GM20000 (cell line): ENCODE measurements at regions not wholly inside any gene's neighbourhood (a gene's known extent, or its start where the extent isn't known, plus 50 kb on each side); places are given as distances from the start of the nearest gene placed in this dataset.
A peak's percentile ranks its signal among the peaks of the same experiment; 100 is the strongest.

ENCODE experiments used
- DNase-seq: peaks from one replicate; pipeline ENCODE4 v3.0.0; 2012; ENCODE audit warnings: low spot score
- TF ChIP-seq, protein P1 (sequence below): IDR thresholded peaks from 2 replicates; pipeline ENCODE4 v1.5.1; 2012; ENCODE audit warnings: mild to moderate bottlenecking, control low read depth; ENCODE audit errors: extremely low read depth, missing control alignments

DNA sequence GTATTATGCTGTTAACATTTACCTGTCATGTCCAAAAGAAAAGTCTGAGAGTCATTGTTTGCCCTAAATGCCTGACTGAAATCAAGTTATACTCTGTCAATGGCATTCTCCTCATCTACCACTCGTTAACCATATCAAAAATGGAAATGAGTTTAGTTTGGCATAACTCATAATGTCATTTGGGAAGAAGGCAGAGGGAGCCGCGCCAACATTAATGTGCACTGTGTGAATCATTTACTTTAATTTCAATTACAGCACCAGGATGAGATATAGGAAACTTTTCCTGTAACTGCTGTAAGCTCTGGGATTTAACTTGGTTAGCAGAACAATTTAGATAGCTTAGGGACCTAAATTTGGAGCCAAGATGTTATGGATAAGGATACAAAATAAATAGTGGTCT is 871.2 kb upstream of the POU3F3 start:
- TF ChIP-seq, protein P1, sequence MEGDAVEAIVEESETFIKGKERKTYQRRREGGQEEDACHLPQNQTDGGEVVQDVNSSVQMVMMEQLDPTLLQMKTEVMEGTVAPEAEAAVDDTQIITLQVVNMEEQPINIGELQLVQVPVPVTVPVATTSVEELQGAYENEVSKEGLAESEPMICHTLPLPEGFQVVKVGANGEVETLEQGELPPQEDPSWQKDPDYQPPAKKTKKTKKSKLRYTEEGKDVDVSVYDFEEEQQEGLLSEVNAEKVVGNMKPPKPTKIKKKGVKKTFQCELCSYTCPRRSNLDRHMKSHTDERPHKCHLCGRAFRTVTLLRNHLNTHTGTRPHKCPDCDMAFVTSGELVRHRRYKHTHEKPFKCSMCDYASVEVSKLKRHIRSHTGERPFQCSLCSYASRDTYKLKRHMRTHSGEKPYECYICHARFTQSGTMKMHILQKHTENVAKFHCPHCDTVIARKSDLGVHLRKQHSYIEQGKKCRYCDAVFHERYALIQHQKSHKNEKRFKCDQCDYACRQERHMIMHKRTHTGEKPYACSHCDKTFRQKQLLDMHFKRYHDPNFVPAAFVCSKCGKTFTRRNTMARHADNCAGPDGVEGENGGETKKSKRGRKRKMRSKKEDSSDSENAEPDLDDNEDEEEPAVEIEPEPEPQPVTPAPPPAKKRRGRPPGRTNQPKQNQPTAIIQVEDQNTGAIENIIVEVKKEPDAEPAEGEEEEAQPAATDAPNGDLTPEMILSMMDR, result no peak
- DNase-seq, result no peak

DNA sequence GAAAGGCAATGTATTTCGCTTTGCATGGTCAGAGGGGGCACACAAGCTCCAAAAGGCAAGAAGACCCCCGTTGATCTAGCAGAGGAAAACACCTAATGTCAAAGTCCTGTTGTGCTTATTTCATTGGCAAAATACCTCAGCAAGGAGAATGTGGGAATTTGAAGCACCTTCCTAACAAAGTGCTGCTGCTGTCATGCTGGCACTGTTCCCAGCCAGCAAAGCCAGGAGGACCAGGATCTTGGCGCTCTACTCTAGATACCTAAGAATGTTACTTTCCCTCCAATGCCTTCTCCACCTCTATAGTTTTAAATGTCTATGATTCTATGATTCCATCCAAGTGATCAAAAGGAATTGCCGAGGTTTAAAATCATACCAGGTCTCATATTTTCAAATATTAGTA is 867.9 kb upstream of the POU3F3 start:
- no peak for DNase-seq
- TF ChIP-seq, protein P1, result no peak

DNA sequence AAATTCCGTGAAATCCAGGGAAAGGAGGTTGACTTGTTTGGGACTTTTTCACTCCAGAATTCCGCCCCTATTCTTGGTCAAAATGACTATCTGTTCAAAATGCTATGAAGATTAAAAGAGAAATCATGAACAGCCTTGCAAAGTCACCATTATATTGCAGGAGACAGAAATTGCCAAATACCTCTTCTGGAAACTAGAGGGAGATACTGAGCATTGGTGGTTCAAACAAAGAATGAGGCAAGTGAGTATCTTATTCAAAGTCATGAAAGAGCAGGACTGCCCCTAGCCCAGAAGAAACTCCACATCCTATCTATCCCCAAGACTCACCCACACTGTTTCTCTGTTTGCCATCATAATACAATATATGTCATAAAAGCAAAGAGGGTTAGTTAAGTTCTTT is 862.3 kb upstream of the POU3F3 start:
- TF ChIP-seq, protein P1, result peak; percentile 3
- DNase-seq, result no peak

DNA sequence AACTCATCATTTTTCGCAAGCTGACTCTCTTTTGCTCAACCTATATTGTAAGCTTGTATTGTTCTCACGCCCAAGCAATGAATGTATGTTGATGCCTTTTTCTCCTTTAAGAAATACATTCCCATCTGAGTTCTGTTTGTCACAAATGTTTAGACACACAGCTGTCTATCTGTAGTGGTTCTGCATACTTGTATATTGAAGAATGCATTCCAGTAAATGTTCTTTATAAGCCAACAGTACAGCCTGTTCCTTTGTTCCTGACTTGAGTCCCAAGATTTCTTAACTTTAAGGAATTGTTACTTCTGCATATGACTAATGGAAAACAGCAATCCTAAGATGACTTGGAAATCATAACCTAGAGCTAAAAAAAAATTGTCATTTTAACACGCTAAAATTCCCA is 849.1 kb upstream of the POU3F3 start:
- TF ChIP-seq, protein P1, result no peak

DNA sequence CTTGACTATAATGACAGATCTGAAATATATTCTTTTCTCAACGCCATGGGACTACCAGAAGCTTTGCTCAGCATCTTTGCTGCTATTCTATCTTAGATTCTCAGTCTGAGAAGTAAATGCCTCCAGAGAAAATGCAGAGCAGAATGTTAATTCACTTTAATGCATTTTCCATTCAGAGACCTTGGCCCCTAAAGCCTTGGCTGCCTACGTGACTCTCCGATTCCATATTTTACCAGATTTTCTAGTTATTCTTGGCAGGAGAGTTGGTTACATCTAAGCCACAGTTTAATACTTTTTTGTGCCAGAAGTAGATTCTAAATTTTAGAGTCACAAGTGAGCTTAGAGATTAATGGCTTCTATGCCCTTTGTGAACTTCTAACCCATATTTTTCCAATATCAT is 837.1 kb upstream of the POU3F3 start:
- TF ChIP-seq, protein P1, result no peak
- no peak for DNase-seq

More for the DNA sequence above, 849.1 kb upstream of the POU3F3 start:
- no peak for DNase-seq

DNA sequence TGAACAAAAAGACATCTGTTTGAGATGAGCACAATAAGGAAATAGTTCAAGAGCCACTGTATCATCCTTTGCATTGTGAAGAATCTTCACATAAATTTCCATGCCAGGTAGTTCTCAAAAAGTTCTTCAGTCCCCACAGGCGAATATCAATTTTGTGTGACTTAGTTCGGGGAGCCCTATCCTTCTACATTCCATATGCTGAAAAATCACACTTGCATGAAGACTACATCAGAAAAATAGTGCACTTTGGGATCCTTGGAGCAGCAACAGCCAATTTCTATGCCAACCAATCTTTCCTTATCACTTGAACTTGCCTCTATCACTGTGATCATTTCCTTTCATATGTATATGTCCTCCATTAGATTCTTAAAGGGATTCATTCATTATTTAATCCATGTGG is 830.6 kb upstream of the POU3F3 start:
- no peak for DNase-seq
- TF ChIP-seq, protein P1, result no peak

DNA sequence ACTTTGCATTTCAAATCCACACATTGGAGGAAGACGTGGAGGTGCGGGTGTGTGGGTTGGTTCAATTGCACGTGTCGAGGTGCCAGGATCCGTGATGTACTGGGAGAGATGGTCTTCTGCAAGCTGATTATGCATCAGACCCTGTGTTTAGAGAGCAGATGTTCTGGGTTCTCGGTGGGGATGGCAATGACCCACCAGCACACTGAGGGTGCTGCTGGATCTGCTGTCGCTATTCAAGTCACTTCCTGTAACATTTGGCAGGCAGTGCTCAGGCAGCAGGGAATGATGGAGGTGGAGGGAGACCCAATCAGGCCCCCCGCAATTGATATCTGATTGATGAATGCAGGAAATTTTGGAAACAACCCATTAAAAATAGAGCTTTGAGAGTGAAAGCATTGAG is 830.1 kb upstream of the POU3F3 start:
- no peak for DNase-seq
- TF ChIP-seq, protein P1, result no peak
